ENCODE measurements at regions not wholly inside any gene's neighbourhood (a gene's known extent, or its start where the extent isn't known, plus 50 kb on each side); places are given as distances from the start of the nearest gene placed in this dataset.
"Not testable (repeated sequence)": the region's sequence is repeated elsewhere in the genome, so short reads cannot be mapped to it uniquely, and the experiment has no call there.

GRCh38 chr12:90690120-90690519 is 264.9 kb downstream of the CCER1 start:
- no peak for DNase-seq (ENCODE audit: low spot score)

DNA sequence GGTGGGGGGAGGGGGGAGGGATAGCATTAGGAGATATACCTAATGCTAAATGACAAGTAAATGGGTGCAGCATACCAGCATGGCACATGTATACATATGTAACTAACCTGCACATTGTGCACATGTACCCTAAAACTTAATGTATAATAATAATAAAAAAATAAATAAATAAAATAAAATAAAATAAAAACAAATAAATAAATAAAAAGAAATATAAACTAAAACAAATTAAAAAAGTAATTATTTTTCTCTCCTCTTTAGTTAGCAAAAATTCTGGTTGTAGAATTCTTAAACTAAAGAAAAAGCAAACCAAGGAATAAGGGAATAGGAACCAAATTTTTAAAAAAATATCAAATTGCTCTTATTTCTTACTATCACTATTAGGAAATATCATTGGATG is 267.3 kb downstream of the CCER1 start:
- DNase-seq (ENCODE audit: low spot score) = not testable (repeated sequence)

DNA sequence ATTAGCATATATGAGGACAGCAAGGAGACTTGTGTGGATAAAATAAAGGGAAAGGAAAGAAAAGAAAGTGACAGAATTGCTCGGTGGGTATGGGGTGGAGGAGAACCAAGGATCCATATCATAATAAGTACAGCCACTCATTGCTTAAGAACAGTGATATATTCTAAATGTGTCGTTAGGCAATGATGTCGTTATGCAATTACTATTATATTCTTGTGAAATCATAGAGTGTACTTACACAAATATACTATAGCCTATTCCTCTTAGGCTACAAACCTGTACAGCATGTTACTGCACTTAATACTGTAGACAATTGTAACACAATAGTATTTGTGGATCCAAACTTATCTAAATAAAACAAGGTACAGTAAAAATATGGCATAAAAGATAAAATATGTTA is 271.1 kb downstream of the CCER1 start:
- no peak for DNase-seq (ENCODE audit: low spot score)

DNA sequence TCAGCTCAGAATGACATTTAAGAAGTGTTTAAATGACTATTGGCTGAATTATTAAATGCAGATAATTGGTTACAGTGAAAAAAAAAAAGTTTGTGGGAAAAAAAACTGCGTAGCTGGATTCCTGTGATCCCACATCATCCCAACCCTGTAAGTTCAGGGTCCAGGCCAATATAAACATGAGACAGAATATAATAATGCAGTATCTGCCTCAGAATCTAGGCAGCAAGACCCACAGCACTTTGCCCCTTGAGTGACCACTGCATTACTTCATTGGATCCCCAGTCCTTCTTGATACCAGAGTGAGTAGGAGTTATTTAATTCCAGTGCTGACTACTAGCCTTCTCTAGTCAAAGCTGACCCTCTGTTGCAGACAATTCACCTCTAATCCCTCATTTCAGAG is 272.6 kb downstream of the CCER1 start:
- no peak for DNase-seq (ENCODE audit: low spot score)

DNA sequence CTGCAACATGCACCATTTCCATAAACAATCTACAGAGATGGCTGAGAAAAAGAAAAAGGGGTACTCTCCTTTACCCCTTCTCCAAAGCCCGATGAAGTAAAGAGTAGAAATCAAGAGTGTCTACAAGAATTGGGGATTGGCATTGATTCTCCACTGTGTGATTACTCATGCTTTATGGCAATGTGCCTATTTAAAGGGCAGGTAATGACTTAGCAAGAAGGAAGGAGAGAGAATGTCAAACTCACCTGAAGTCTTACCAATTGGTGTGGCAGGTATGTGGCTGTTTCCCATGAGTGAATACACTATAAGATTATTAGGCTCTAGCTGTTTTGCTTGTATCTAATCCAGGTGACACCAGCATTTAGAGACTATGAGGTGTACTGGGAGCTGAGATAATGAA is 275.3 kb downstream of the CCER1 start:
- DNase-seq (ENCODE audit: low spot score) = no peak

DNA sequence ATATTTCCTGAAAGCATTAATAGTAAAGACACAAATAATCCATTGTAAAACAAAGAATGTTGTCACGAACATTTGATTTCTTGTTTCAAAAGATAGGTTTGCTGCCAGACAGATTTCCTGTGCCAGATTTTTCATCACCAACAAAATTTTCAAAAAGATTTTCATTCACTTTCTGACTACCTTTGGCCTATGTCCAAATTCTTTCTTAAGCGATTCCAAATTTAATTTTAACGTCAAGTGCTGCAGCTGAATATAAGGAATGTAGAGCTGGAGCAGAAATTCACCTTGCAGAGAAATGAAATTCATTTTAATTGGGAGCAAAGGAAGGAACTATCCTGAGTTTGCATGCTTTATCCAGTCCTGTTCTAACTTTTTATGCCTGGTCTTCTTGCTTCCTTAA is 277.4 kb downstream of the CCER1 start:
- no peak for DNase-seq (ENCODE audit: low spot score)

DNA sequence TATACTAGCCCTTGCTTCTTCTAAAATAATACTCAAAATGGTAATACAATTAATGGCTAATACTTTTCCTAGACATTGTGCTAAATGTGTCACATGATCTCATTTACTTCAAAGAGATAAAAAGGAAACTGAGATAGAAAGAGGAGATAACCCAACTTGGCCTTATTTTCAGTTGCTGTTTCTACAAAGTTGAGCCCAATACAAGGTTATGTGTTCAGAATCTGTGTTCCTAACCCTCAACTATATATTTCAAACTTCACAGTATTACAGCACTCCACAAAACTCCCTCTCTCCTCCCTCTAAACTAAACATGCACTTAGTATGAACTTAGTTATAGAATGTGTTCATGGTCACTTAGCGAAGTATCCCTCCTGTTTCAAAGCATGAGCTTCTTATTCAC is 277.9 kb downstream of the CCER1 start:
- no peak for DNase-seq (ENCODE audit: low spot score)

GRCh38 chr12:90675106-90675505 is 279.9 kb downstream of the CCER1 start:
- no peak for DNase-seq (ENCODE audit: low spot score)

DNA sequence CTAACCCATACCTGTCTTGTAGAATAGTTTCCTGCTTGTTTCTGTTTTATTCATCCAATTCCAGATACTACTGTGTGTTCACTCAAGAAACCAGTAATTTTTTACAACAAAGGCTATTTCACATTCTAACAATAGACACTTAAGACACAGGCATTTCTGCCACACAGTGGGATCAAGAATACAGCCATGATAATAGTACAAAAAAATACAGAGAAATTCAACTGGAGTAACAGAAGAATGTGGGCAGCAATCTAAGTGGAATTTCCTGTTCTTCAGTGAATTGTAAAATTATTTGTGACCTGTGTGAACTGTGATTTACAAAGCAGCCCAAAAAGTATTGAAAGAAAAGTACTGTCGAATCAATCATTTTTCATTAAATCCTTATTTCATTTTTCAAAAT is 282.9 kb downstream of the CCER1 start:
- DNase-seq (ENCODE audit: low spot score) = no peak

- not testable (repeated sequence) for DNase-seq (ENCODE audit: low spot score)
These were observed 291.0 kb downstream of the CCER1 start for GRCh38 chr12:90663949-90664348.

- no peak for DNase-seq (ENCODE audit: low spot score)
These were observed 295.9 kb downstream of the CCER1 start for GRCh38 chr12:90659060-90659459.

GRCh38 chr12:90653040-90653439 is 301.9 kb downstream of the CCER1 start:
- DNase-seq (ENCODE audit: low spot score) = no peak

- DNase-seq (ENCODE audit: low spot score) = no peak
These were observed 302.7 kb downstream of the CCER1 start for GRCh38 chr12:90652280-90652679.

GRCh38 chr12:90645181-90645580 is 309.8 kb downstream of the CCER1 start:
- DNase-seq (ENCODE audit: low spot score) = no peak

DNA sequence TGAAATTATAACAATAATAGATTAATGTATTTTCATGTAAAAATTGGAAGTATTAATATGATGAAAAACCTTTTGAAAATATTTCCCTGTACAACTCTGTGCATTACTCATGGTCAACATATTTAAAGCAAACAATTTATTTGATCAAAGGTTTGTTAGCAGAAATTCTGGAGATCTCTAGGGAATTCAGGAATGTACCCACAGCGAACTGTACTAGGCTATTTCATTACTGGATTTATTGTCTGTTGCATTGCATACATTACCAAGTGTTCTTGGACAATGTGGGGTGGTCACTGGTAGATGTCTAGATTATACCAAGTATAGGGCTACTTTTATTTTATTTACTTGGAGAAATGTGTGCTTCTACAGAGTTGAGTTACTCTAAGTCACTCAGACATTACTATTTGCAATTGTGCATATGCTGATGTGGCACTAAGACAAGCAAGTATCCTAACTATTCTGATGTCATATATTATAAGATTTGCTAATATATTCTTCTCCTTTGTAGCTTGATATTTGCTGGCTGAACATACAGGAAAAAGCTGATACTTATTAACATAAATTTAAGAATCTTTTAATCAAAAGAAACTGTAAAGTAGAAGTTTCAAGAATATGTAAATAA is 323.3 kb downstream of the CCER1 start:
- no peak for DNase-seq (ENCODE audit: low spot score)

- no peak for DNase-seq (ENCODE audit: low spot score)
These were observed 325.0 kb downstream of the CCER1 start for GRCh38 chr12:90630006-90630405.

- DNase-seq (ENCODE audit: low spot score) = no peak
These were observed 326.8 kb downstream of the CCER1 start for GRCh38 chr12:90628213-90628612.

- no peak for DNase-seq (ENCODE audit: low spot score)
These were observed 327.6 kb downstream of the CCER1 start for GRCh38 chr12:90627180-90627896.

- DNase-seq (ENCODE audit: low spot score) = no peak
These were observed 332.5 kb downstream of the CCER1 start for GRCh38 chr12:90622431-90622830.

- no peak for DNase-seq (ENCODE audit: low spot score)
These were observed 333.0 kb downstream of the CCER1 start for GRCh38 chr12:90621927-90622326.

DNA sequence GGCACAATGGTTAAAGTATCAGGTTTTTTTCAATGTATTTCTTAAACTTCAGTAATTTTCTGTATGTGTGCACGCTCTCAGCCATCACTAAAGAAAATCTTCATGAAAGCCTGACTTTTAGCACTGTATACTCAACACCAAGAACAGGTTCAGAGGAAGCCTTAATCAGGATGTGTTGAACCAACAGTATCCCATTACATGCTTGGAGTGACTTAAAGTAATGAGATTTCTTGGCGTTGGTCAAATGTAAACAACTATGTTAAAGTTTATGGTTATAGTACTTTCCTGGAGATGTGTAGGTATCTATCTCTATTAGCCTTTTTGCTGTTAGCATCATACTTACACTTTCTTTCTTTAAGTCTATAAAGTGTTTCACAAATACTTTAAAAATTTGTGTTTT is 335.0 kb downstream of the CCER1 start:
- DNase-seq (ENCODE audit: low spot score) = no peak

DNA sequence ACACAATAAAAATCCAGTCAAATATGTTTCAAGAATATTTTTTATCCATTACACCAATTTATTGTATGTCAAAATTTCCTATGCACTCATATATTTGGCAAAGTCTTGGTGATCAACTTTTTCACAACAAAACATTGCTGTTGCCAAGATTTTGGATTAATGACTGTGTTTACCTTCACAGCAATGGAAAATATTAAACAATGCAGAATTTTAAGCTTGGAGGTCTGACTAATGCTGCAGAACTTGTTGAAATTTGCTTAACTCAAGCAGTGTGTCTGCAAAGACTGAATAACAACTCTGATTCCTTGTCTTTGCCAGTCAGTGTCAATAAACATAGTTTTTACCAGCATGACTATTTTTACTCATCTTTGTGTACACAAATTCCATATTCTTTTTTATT is 336.4 kb downstream of the CCER1 start:
- no peak for DNase-seq (ENCODE audit: low spot score)

- no peak for DNase-seq (ENCODE audit: low spot score)
These were observed 343.1 kb downstream of the CCER1 start for GRCh38 chr12:90611891-90612290.

DNA sequence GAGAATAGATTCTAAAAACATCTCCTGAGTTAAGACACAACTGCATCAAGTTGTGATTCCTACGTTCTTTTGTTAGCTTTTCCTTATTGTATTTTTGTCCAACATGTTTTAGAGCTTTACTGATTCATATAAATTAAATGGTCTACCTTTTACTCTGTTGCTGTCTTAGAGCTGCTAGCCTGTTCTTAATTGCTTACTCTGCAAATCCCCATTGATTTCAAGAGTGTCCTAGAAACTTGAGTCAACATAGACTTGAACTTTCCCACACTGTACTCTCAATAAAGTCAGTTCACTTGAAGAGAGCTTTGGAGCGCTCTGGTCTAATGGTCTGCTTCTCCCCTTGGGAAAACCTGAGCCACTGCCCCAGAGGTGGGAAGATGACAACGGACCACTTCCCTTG is 343.9 kb downstream of the CCER1 start:
- DNase-seq (ENCODE audit: low spot score) = no peak

Measured in HuH-7 (cell line).